ENCODE measurements at regions not wholly inside any gene's neighbourhood (a gene's known extent, or its start where the extent isn't known, plus 50 kb on each side); places are given as distances from the start of the nearest gene placed in this dataset.

GRCh38 chr3:102020735-102021134 is 171.4 kb downstream of the NFKBIZ start:
- no peaks in the 10 kb centered on the region for H3K27me3 ChIP-seq
- H3K36me3 ChIP-seq (ENCODE audit: low read depth, missing control alignments): no peaks in the 10 kb centered on the region
- no peaks in the 10 kb centered on the region for H3K9me3 ChIP-seq
- H3K27ac ChIP-seq: no peak overlapping the region
- 76 to 86% methylated on average over 1 of the region's 1 CpG for WGBS, 2 donors
- TF ChIP-seq, protein P1, sequence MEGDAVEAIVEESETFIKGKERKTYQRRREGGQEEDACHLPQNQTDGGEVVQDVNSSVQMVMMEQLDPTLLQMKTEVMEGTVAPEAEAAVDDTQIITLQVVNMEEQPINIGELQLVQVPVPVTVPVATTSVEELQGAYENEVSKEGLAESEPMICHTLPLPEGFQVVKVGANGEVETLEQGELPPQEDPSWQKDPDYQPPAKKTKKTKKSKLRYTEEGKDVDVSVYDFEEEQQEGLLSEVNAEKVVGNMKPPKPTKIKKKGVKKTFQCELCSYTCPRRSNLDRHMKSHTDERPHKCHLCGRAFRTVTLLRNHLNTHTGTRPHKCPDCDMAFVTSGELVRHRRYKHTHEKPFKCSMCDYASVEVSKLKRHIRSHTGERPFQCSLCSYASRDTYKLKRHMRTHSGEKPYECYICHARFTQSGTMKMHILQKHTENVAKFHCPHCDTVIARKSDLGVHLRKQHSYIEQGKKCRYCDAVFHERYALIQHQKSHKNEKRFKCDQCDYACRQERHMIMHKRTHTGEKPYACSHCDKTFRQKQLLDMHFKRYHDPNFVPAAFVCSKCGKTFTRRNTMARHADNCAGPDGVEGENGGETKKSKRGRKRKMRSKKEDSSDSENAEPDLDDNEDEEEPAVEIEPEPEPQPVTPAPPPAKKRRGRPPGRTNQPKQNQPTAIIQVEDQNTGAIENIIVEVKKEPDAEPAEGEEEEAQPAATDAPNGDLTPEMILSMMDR (IDR thresholded peaks at IDR 0.05): no peak
- no peak for TF ChIP-seq POLR2A (IDR thresholded peaks at IDR 0.05)
- no peak for DNase-seq
- intact Hi-C loops (cut with DNase I; ENCODE audit: low total_unique reads): no loop called here
- H3K4me1 ChIP-seq: no peaks in the 10 kb centered on the region
- no peak overlapping the region for H3K4me3 ChIP-seq

- H3K36me3 ChIP-seq (ENCODE audit: low read depth, missing control alignments): no peaks in the 10 kb centered on the region
- intact Hi-C loops (cut with DNase I; ENCODE audit: low total_unique reads): no loop called here
- no peak overlapping the region for H3K4me3 ChIP-seq
- TF ChIP-seq POLR2A (IDR thresholded peaks at IDR 0.05): no peak
- TF ChIP-seq, protein P1 (IDR thresholded peaks at IDR 0.05): no peak
- no peaks in the 10 kb centered on the region for H3K4me1 ChIP-seq
- DNase-seq: no peak
- H3K27ac ChIP-seq: no peak overlapping the region
- no peaks in the 10 kb centered on the region for H3K9me3 ChIP-seq
- H3K27me3 ChIP-seq: no peaks in the 10 kb centered on the region
Observed at GRCh38 chr3:102024270-102024904, 175.1 kb downstream of the NFKBIZ start.

DNA sequence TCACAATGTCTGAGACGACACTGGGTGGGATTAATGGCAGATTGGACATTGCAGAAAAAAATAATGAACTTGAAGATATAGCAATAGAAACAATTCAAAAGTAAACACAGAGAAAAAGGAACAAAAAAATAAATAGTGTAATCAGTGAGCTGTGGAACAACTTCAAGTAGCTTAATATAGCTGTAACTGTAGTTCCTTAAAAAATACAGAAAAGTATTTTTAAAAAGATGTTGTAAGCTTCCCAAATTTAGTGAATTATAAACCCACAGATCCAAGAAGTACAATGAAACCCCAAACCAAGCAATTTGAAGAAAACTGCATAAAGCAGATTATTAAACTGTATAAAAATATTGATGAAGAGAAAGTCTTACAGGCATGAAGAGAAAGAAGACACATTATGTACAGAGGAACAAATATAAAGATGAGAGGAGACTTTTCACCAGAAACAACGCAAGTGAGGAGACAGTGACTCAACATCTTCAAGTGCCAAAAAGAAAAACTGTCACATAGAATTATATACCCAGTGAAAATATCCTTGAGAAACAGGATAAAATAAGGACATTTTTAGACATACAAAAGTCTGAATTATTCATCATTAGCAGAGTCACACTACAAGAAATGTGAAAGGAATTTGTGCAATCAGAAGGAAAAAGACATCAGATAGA is 176.4 kb downstream of the NFKBIZ start:
- H3K27ac ChIP-seq: no peak overlapping the region
- no peak overlapping the region for H3K4me3 ChIP-seq
- no peaks in the 10 kb centered on the region for H3K9me3 ChIP-seq
- no peak for DNase-seq
- no peaks in the 10 kb centered on the region for H3K27me3 ChIP-seq
- intact Hi-C loops (cut with DNase I; ENCODE audit: low total_unique reads): no loop called here
- TF ChIP-seq, protein P1 (IDR thresholded peaks at IDR 0.05): no peak
- 78 to 85% methylated on average over 2 of the region's 2 CpGs for WGBS, 2 donors
- H3K4me1 ChIP-seq: no peaks in the 10 kb centered on the region
- no peaks in the 10 kb centered on the region for H3K36me3 ChIP-seq (ENCODE audit: low read depth, missing control alignments)

- no peaks in the 10 kb centered on the region for H3K27me3 ChIP-seq
- TF ChIP-seq POLR2A (IDR thresholded peaks at IDR 0.05): no peak
- TF ChIP-seq, protein P1 (IDR thresholded peaks at IDR 0.05): no peak
- H3K4me1 ChIP-seq: no peaks in the 10 kb centered on the region
- intact Hi-C loops (cut with DNase I; ENCODE audit: low total_unique reads): no loop called here
- H3K4me3 ChIP-seq: no peak overlapping the region
- DNase-seq: no peak
- WGBS, 2 donors: 80 to 83% methylated on average over 4 of the region's 4 CpGs
- no peaks in the 10 kb centered on the region for H3K36me3 ChIP-seq (ENCODE audit: low read depth, missing control alignments)
- H3K27ac ChIP-seq: no peak overlapping the region
- no peaks in the 10 kb centered on the region for H3K9me3 ChIP-seq
Observed at GRCh38 chr3:102026656-102027055, 177.3 kb downstream of the NFKBIZ start.

GRCh38 chr3:102030661-102031060 is 181.3 kb downstream of the NFKBIZ start:
- Histone ChIP-seq H3K4me1 (no peaks in the 10 kb centered on the region), H3K36me3 (ENCODE audit: low read depth, missing control alignments) (no peaks in the 10 kb centered on the region), H3K27me3 (no peaks in the 10 kb centered on the region), H3K27ac (no peak overlapping the region), H3K9me3 (no peaks in the 10 kb centered on the region), H3K4me3 (no peak overlapping the region)
- no peak for DNase-seq
- 70 to 80% methylated on average over 2 of the region's 2 CpGs for WGBS, 2 donors
- TF ChIP-seq, protein P1 (IDR thresholded peaks at IDR 0.05): no peak
- no peak for TF ChIP-seq POLR2A (IDR thresholded peaks at IDR 0.05)
- intact Hi-C loops (cut with DNase I; ENCODE audit: low total_unique reads): no loop called here
